GM12874 (cell line): ENCODE measurements at regions not wholly inside any gene's neighbourhood (a gene's known extent, or its start where the extent isn't known, plus 50 kb on each side); places are given as distances from the start of the nearest gene placed in this dataset.
A peak's percentile ranks its signal among the peaks of the same experiment; 100 is the strongest.

Experiments
- TF ChIP-seq, protein P1 (sequence below): IDR thresholded peaks from 2 replicates; pipeline ENCODE4 v1.5.1; 2011; ENCODE audit warnings: low read depth, mild to moderate bottlenecking, control low read depth, low read length, moderate library complexity; ENCODE audit not compliant: insufficient read depth

DNA sequence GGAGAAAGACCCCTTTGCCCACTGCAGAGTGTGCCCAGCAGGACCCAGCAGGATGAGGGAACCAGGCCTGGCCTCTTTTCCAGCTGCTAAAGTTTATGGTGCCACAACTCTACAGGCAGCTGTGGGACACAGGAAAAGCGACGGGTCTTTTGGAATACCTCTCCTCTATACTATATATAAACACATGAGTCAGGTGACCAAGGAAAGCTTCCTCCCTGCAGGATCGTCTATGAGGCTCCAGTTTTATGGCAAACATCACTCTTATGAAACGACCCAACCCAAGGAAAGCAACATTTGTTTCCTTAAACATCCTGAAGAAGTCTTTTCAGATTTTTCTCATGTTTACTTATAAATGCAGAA lies 102.8 kb upstream of the AKIP1 start:
- TF ChIP-seq, protein P1, sequence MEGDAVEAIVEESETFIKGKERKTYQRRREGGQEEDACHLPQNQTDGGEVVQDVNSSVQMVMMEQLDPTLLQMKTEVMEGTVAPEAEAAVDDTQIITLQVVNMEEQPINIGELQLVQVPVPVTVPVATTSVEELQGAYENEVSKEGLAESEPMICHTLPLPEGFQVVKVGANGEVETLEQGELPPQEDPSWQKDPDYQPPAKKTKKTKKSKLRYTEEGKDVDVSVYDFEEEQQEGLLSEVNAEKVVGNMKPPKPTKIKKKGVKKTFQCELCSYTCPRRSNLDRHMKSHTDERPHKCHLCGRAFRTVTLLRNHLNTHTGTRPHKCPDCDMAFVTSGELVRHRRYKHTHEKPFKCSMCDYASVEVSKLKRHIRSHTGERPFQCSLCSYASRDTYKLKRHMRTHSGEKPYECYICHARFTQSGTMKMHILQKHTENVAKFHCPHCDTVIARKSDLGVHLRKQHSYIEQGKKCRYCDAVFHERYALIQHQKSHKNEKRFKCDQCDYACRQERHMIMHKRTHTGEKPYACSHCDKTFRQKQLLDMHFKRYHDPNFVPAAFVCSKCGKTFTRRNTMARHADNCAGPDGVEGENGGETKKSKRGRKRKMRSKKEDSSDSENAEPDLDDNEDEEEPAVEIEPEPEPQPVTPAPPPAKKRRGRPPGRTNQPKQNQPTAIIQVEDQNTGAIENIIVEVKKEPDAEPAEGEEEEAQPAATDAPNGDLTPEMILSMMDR, result no peak

DNA sequence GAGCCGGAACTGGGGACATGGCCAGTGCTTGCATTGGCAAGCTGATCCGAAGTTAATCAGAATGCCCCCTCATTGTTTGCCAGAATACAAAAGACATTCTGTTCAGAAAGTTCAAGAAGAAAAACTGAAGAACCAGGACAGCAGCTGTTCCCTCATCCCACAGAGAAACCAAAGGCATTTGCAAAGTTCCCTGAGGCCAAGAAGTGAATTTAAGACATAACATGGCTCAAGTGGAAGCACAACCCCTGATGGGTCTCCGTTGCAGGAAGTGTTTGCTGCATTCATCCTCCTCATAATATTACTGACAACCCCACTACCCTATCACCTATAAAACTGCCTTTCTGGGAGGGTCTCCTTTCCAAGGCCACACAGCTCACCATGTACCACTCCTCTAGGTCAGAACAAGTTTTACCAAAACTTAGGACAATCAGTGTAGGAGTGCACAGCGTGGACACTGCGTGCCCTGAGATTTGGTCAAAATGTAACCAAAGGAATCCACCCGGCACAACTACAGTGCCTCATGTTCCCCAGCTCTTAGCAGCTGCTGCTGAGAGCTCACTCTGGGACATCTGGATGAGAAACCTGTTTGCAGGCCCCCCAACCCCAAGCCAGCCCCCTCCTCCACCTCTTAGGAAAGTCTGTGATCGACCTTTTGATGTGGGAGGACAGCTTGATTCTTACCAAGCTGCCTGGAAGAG lies 101.6 kb upstream of the AKIP1 start:
- TF ChIP-seq, protein P1, result no peak

GRCh38 chr11:8809939-8810539 lies 101.0 kb upstream of the AKIP1 start:
- TF ChIP-seq, protein P1, result no peak

GRCh38 chr11:8810540-8811301 lies 100.3 kb upstream of the AKIP1 start:
- TF ChIP-seq, protein P1, result no peak

DNA sequence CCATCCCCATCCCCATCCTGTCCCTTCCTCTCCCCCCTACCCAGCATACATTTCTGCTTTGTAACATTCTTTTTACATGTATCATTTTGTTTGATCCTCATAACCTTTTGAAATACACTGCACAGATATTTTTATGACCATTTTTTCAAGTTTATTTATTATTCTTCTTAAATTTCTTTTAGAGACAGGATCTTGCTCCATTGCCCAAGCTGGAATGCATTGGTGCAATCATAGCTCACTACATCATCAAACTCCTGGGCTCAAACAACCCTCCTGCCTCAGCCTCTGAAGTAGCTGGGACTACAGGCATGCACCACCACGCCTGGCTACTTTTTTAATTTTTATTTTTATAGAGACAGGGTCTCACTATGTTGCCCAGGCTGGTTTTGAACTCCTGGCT lies 99.4 kb upstream of the AKIP1 start:
- TF ChIP-seq, protein P1, result no peak

DNA sequence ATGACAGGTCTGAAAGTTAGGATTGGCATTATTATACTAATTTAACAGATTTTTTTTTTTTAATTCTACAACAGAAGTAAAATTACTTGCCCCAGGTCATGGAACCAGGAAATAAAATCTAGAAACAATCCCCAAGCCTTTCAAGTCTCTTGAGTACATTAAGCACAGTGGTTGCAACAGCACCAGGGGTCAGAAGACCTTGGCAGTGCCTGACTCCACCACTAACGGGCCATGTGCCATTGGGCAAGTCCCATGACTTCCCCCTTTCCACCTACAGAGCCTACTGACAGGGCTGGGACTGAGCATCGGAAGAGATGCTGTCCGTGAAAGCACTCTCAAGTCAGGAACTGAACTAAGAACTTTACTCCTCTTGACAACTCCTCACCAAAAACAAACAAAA lies 98.6 kb upstream of the AKIP1 start:
- TF ChIP-seq, protein P1, result no peak

DNA sequence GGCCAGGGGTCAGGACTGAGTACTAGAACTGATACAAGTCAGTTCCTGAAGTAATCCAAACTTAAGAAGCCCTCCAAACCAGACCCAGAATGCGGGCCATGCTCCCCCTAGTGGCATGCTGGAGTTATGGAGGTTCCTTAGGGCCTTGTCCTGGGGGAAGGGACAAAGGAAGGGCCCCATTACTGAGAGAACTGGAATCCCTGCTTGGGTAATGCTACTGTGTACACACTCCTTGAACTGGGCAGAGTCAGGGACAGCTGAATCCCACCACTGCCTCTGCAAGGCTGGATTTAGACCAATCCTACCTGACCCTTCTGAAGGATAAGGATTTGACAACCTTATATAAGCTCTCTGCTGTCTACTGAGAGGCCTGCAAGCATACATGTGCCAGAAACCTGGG lies 97.3 kb upstream of the AKIP1 start:
- TF ChIP-seq, protein P1, result peak; percentile 86
